IMR-90 (cell line): ENCODE measurements at regions not wholly inside any gene's neighbourhood (a gene's known extent, or its start where the extent isn't known, plus 50 kb on each side); places are given as distances from the start of the nearest gene placed in this dataset.

Experiments used
- ATAC-seq: fragments of 200-7000 bp; cut with Tn5 transposase; 2 replicates; pipeline ENCODE4 v1.9.1; 2020; ENCODE audit warnings: low read depth, mild to moderate bottlenecking, moderate library complexity
- BruUV-seq: library from RNA; stranded (reverse); fragments of 400-500 nt; replicated peaks from 2 replicates; lab custom pipeline; 2021; lab: Mats Ljungman, UMichigan
- CTCF ChIA-PET: fragments of 300-600 bp; formaldehyde crosslinking; extraction: SDS; loops from one replicate; lab custom pipeline; 2021; ENCODE audit warnings: antibody characterized with exemption; lab: Yijun Ruan, JAX
- POLR2A ChIA-PET: fragments of 300-600 bp; sonication (Branson Sonifier 250); formaldehyde crosslinking; loops from one replicate; lab custom pipeline; 2022; ENCODE audit warnings: antibody characterized with exemption; ENCODE audit not compliant: unreplicated experiment; lab: Charles Lee
- DNase-seq: peaks from one replicate; pipeline ENCODE4 v3.0.0; 2013
- H2AFZ ChIP-seq: replicated peaks from 2 replicates; pipeline ENCODE3; 2013; ENCODE audit warnings: low read length, mild to moderate bottlenecking; ENCODE audit not compliant: poor library complexity
- H2AK5ac ChIP-seq: 2 replicates; pipeline ENCODE4 v1.6.1; 2013; ENCODE audit warnings: low read depth, low read length, inconsistent platforms
- H2AK9ac ChIP-seq: replicated peaks from 2 replicates; pipeline ENCODE3; 2013; ENCODE audit warnings: mild to moderate bottlenecking, low read depth, low read length, moderate library complexity; ENCODE audit not compliant: poor library complexity
- H2BK120ac ChIP-seq: 2 replicates; pipeline ENCODE4 v1.6.1; 2013; ENCODE audit warnings: low read depth, low read length, inconsistent platforms
- H2BK15ac ChIP-seq: 3 replicates; pipeline ENCODE4 v1.6.1; 2013; ENCODE audit warnings: low read depth, low read length, inconsistent platforms
- H2BK20ac ChIP-seq: 2 replicates; pipeline ENCODE4 v1.6.1; 2013; ENCODE audit warnings: low read depth, mild to moderate bottlenecking, inconsistent platforms, low read length, moderate library complexity
- H2BK5ac ChIP-seq: 2 replicates; pipeline ENCODE4 v1.6.1; 2013; ENCODE audit warnings: mild to moderate bottlenecking, low read depth, low read length, inconsistent platforms; ENCODE audit not compliant: poor library complexity, severe bottlenecking
- H3K14ac ChIP-seq: replicated peaks from 2 replicates; pipeline ENCODE4 v1.6.1; 2013; ENCODE audit warnings: low read depth, low read length, inconsistent platforms
- H3K18ac ChIP-seq: 2 replicates; pipeline ENCODE4 v1.6.1; 2013; ENCODE audit warnings: low read depth, low read length, control low read depth
- H3K23ac ChIP-seq: 2 replicates; pipeline ENCODE4 v1.6.1; 2013; ENCODE audit warnings: low read depth, low read length, inconsistent platforms
- H3K27ac ChIP-seq: 2 replicates; pipeline ENCODE4 v1.5.1; 2013; ENCODE audit warnings: mild to moderate bottlenecking, control low read depth, low read length; ENCODE audit not compliant: insufficient read depth
- H3K27me3 ChIP-seq: 2 replicates; pipeline ENCODE4 v1.6.1; 2013; ENCODE audit warnings: low read length; ENCODE audit not compliant: control insufficient read depth, insufficient read depth
- H3K36me3 ChIP-seq: 2 replicates; pipeline ENCODE4 v1.6.1; 2013; ENCODE audit warnings: low read length, mixed read lengths; ENCODE audit not compliant: control insufficient read depth, insufficient read depth
- H3K4ac ChIP-seq: 2 replicates; pipeline ENCODE4 v1.6.1; 2013; ENCODE audit warnings: low read depth, low read length, inconsistent platforms
- H3K4me1 ChIP-seq: 2 replicates; pipeline ENCODE4 v1.6.1; 2013; ENCODE audit warnings: low read length, mixed read lengths; ENCODE audit not compliant: control insufficient read depth, insufficient read depth
- H3K4me2 ChIP-seq: 2 replicates; pipeline ENCODE4 v1.6.1; 2013; ENCODE audit warnings: low read depth, mild to moderate bottlenecking, control low read depth, low read length, moderate library complexity
- H3K4me3 ChIP-seq: 2 replicates; pipeline ENCODE4 v1.5.1; 2013; ENCODE audit warnings: low read depth, mild to moderate bottlenecking, control low read depth, low read length, moderate library complexity; ENCODE audit not compliant: insufficient read depth
- H3K56ac ChIP-seq: 2 replicates; pipeline ENCODE4 v1.6.1; 2013; ENCODE audit warnings: low read length, inconsistent platforms; ENCODE audit not compliant: insufficient read depth; ENCODE audit errors: extremely low read depth
- H3K79me1 ChIP-seq, 2 experiments: 2 replicates each; pipeline ENCODE4 v1.6.1; 2013; ENCODE audit warnings: low read length in 2 of 2, inconsistent platforms in 1 of 2, low read depth in 1 of 2
- H3K9ac ChIP-seq: 2 replicates; pipeline ENCODE4 v1.6.1; 2013; ENCODE audit warnings: low read depth, low read length, control low read depth
- H3K9me1 ChIP-seq: 2 replicates; pipeline ENCODE4 v1.6.1; 2013; ENCODE audit warnings: low read length, inconsistent platforms; ENCODE audit not compliant: insufficient read depth
- H3K9me3 ChIP-seq: 2 replicates; pipeline ENCODE4 v1.6.1; 2013; ENCODE audit warnings: low read length; ENCODE audit not compliant: control insufficient read depth, insufficient read depth
- H4K20me1 ChIP-seq: 2 replicates; pipeline ENCODE4 v1.6.1; 2013; ENCODE audit warnings: low read length, inconsistent platforms; ENCODE audit not compliant: insufficient read depth
- H4K5ac ChIP-seq: 2 replicates; pipeline ENCODE4 v1.6.1; 2013; ENCODE audit warnings: mild to moderate bottlenecking, low read depth, low read length, control low read depth
- H4K8ac ChIP-seq, 2 experiments: 2 replicates each; pipeline ENCODE4 v1.6.1; 2013; ENCODE audit warnings: low read depth in 2 of 2, low read length in 2 of 2, control low read depth in 1 of 2, inconsistent platforms in 1 of 2
- H4K91ac ChIP-seq: 2 replicates; pipeline ENCODE4 v1.6.1; 2013; ENCODE audit warnings: low read depth, low read length, inconsistent platforms; ENCODE audit not compliant: insufficient read depth
- CEBPB ChIP-seq: IDR thresholded peaks from 2 replicates; pipeline ENCODE4 v1.6.1; 2012; ENCODE audit warnings: low read depth, low read length, improper control_type of control experiment
- CHD1 ChIP-seq: IDR thresholded peaks from 2 replicates; pipeline ENCODE4 v1.6.1; 2012; ENCODE audit warnings: low read depth, low read length, improper control_type of control experiment
- MAFK ChIP-seq: IDR thresholded peaks from 2 replicates; pipeline ENCODE4 v1.6.1; 2012; ENCODE audit warnings: low read depth, low read length, improper control_type of control experiment
- RFX5 ChIP-seq: IDR thresholded peaks from 2 replicates; pipeline ENCODE4 v1.8.0; 2012; ENCODE audit warnings: low read depth, mild to moderate bottlenecking, low read length, moderate library complexity
- WGBS, 2 experiments: methylation state at CpG; one replicate each; pipeline versions ENCODE4 v1.1.5 to v1.1.7; 2013; ENCODE audit warnings: missing lambda C conversion rate in 2 of 2; ENCODE audit not compliant: insufficient read length in 1 of 2; ENCODE audit errors: extremely low coverage in 2 of 2; 5-methylcytosine and 5-hydroxymethylcytosine counted together
- dilution Hi-C: fragments of 300-500 bp; cut with HindIII; formaldehyde crosslinking; loops from one replicate; pipeline ENCODE4 v1.14.3; 2018; ENCODE audit warnings: low sequenced_read_pairs; ENCODE audit not compliant: unreplicated experiment
- in situ Hi-C: fragments of 300-500 bp; cut with MboI; formaldehyde crosslinking; loops from 3 replicates; pipeline ENCODE4 v1.14.3; 2019; ENCODE audit warnings: low sequenced_read_pairs, inconsistent platforms, mixed read lengths
- intact Hi-C: fragments of 100-400 bp; cut with micrococcal nuclease; formaldehyde crosslinking; loops from 2 replicates; pipeline ENCODE4 v1.10.0; 2022
- TF ChIP-seq, protein P1 (sequence below): fragments of 150-350 bp; IDR thresholded peaks from 2 replicates; pipeline ENCODE4 v1.6.1; 2016; ENCODE audit warnings: low read depth, mild to moderate bottlenecking, low read length, moderate library complexity, borderline replicate concordance

DNA sequence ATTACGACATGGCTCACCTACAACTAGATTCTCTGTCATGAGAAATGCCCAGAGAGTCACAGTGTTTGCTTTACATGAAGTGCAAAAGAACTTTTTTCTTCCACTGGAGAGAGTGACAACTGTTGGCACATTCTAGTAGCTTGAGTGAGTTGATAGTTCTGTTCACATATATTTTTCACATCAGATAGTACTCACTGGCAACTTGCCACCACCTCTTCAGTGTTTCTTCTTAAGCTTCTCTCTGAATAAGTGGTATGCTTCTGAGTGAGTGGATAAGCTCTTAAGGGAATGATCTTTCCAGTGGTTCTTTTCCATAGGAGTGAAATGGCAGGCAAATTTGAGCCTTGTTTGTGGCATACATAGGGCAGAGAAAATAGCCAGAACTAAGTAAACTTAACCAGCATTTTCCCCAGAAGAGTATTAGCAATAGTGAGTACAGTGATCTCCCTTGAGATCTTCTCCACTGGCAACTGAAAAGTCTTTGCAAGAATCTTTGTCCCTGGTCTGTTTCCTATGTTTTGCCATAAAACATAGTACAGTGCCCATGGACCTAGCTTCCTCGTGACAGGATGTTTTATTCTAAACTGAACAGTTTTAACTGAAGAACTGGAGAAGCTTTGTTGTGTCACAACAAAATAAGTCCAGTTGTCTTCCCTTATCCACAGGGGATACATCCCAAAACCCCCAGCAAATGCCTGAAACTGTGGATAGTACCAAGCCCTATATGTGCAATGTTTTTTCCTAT is 125.4 kb upstream of the CDK13 start:
- Histone ChIP-seq H3K9me3 (no peaks in the 10 kb centered on the region), H2AK9ac (no peak overlapping the region), H4K8ac (no peak overlapping the region), H3K4me3 (no peak overlapping the region), H3K4me1 (no peaks in the 10 kb centered on the region), H3K36me3 (no peaks in the 10 kb centered on the region), H3K27ac (no peak overlapping the region), H3K9me1 (no peaks in the 10 kb centered on the region), H2BK15ac (no peak overlapping the region), H2BK20ac (no peak overlapping the region), H4K91ac (no peak overlapping the region), H2BK120ac (no peak overlapping the region), H3K23ac (no peak overlapping the region), H3K18ac (no peak overlapping the region), H2BK5ac (no peak overlapping the region), H3K4me2 (no peak overlapping the region), H2AFZ (no peak overlapping the region), H3K4ac (no peak overlapping the region), H2AK5ac (no peak overlapping the region), H3K79me1 (no peaks in the 10 kb centered on the region), H3K14ac (no peak overlapping the region), H3K56ac (no peak overlapping the region), H4K20me1 (no peaks in the 10 kb centered on the region), H3K27me3 (peaks cover 23% of the 10 kb centered on the region), H4K5ac (no peak overlapping the region), H3K9ac (no peak overlapping the region)
- in situ Hi-C loops = no loop called here
- ATAC-seq (no peak), DNase-seq (no peak)
- dilution Hi-C loops = no loop called here
- BruUV-seq = no TSS peak
- POLR2A ChIA-PET = no interaction called here
- CTCF ChIA-PET = interaction anchor here (0.5 to 0.6 kb wide), 2 partner anchors 9 to 90 kb away, joined by 3 to 4 read pairs; no protein-coding TSS in a partner anchor
- no CpG with 5 or more reads among the region's 2 CpGs for WGBS, 2 experiments
- TF ChIP-seq CHD1 (no peak), MAFK (no peak), CEBPB (no peak), RFX5 (no peak)
- TF ChIP-seq, protein P1, sequence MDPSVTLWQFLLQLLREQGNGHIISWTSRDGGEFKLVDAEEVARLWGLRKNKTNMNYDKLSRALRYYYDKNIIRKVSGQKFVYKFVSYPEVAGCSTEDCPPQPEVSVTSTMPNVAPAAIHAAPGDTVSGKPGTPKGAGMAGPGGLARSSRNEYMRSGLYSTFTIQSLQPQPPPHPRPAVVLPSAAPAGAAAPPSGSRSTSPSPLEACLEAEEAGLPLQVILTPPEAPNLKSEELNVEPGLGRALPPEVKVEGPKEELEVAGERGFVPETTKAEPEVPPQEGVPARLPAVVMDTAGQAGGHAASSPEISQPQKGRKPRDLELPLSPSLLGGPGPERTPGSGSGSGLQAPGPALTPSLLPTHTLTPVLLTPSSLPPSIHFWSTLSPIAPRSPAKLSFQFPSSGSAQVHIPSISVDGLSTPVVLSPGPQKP = no peak
- intact Hi-C loops = no loop called here
